MM.1S (cell line): ENCODE measurements at regions not wholly inside any gene's neighbourhood (a gene's known extent, or its start where the extent isn't known, plus 50 kb on each side); places are given as distances from the start of the nearest gene placed in this dataset.

Source experiments
- DNase-seq: peaks from one replicate; pipeline ENCODE4 v3.0.0-alpha.2; 2015
- H2AFZ ChIP-seq: fragments of 300-600 bp; sonication (generic); 2 replicates; pipeline ENCODE4 v1.6.0; 2016; ENCODE audit warnings: antibody characterized with exemption, low read length
- H3F3A ChIP-seq: fragments of 300-600 bp; sonication (generic); 2 replicates; pipeline ENCODE4 v1.6.1; 2016; ENCODE audit warnings: mild to moderate bottlenecking, antibody characterized with exemption, low read length, moderate library complexity, mixed read lengths; ENCODE audit not compliant: insufficient read depth
- H3K27ac ChIP-seq: fragments of 300-600 bp; sonication (generic); 2 replicates; pipeline ENCODE4 v1.5.1; 2016; ENCODE audit warnings: mild to moderate bottlenecking, low read length
- H3K27me3 ChIP-seq: fragments of 300-600 bp; sonication (generic); replicated peaks from 2 replicates; pipeline ENCODE4 v1.6.0; 2016; ENCODE audit warnings: low read length; ENCODE audit not compliant: insufficient read depth
- H3K36me3 ChIP-seq: fragments of 300-600 bp; sonication (generic); replicated peaks from 2 replicates; pipeline ENCODE4 v1.6.1; 2016; ENCODE audit warnings: mild to moderate bottlenecking, low read length, mixed read lengths; ENCODE audit not compliant: insufficient read depth
- H3K4me1 ChIP-seq: fragments of 300-600 bp; sonication (generic); 2 replicates; pipeline ENCODE4 v1.6.1; 2016; ENCODE audit warnings: low read length, mixed read lengths
- H3K4me2 ChIP-seq: fragments of 300-600 bp; sonication (generic); 2 replicates; pipeline ENCODE4 v1.6.0; 2016; ENCODE audit warnings: low read depth, low read length
- H3K4me3 ChIP-seq: fragments of 300-600 bp; sonication (generic); 2 replicates; pipeline ENCODE4 v1.5.1; 2016; ENCODE audit warnings: low read length, mixed read lengths
- H3K79me2 ChIP-seq: fragments of 300-600 bp; sonication (generic); 2 replicates; pipeline ENCODE4 v1.6.1; 2016; ENCODE audit warnings: mixed run types, low read length, mixed read lengths
- H3K9ac ChIP-seq: fragments of 300-600 bp; sonication (generic); 2 replicates; pipeline ENCODE4 v1.6.1; 2016; ENCODE audit warnings: low read length, mixed read lengths
- H3K9me2 ChIP-seq: fragments of 300-600 bp; sonication (generic); replicated peaks from 2 replicates; pipeline ENCODE4 v1.6.1; 2016; ENCODE audit warnings: mild to moderate bottlenecking, low read length, mixed read lengths; ENCODE audit not compliant: insufficient read depth
- H3K9me3 ChIP-seq: fragments of 300-600 bp; sonication (generic); replicated peaks from 2 replicates; pipeline ENCODE4 v1.6.1; 2016; ENCODE audit warnings: mild to moderate bottlenecking, low read length, mixed read lengths; ENCODE audit not compliant: insufficient read depth
- H4K20me1 ChIP-seq: fragments of 300-600 bp; sonication (generic); 2 replicates; pipeline ENCODE4 v1.6.1; 2016; ENCODE audit warnings: mild to moderate bottlenecking, low read length, moderate library complexity, mixed read lengths; ENCODE audit not compliant: insufficient read depth
- CTCF ChIP-seq: fragments of 300-600 bp; sonication (generic); IDR thresholded peaks from 2 replicates; pipeline ENCODE4 v1.5.1; 2016; ENCODE audit warnings: antibody characterized with exemption, low read length, mixed read lengths
- EZH2 ChIP-seq: fragments of 300-600 bp; sonication (generic); optimal IDR thresholded peaks from 2 replicates; pipeline ENCODE3; 2017; ENCODE audit warnings: low read depth, mild to moderate bottlenecking, antibody characterized with exemption, low read length, mixed read lengths
- EZH2phosphoT487 ChIP-seq: fragments of 300-600 bp; sonication (generic); IDR thresholded peaks from 2 replicates; pipeline ENCODE4 v1.6.1; 2018; ENCODE audit warnings: antibody characterized with exemption, low read length

GRCh38 chr10:42987575-42987974, 89.3 kb upstream of the RET start:
- H3K9me3 ChIP-seq = no peaks in the 10 kb centered on the region
- H4K20me1 ChIP-seq = no peaks in the 10 kb centered on the region
- H2AFZ ChIP-seq = no peak overlapping the region
- H3K27me3 ChIP-seq = no peaks in the 10 kb centered on the region
- no peak overlapping the region for H3K9ac ChIP-seq
- H3F3A ChIP-seq = no peaks in the 10 kb centered on the region
- no peak for DNase-seq
- TF ChIP-seq EZH2 (no peak), EZH2phosphoT487 (no peak), CTCF (no peak)
- no peak overlapping the region for H3K4me2 ChIP-seq
- H3K4me3 ChIP-seq = no peak overlapping the region
- H3K4me1 ChIP-seq = no peaks in the 10 kb centered on the region
- H3K27ac ChIP-seq = no peak overlapping the region
- H3K79me2 ChIP-seq = no peaks in the 10 kb centered on the region
- H3K36me3 ChIP-seq = no peaks in the 10 kb centered on the region
- H3K9me2 ChIP-seq = no peaks in the 10 kb centered on the region

- H2AFZ ChIP-seq = no peak overlapping the region
- no peak overlapping the region for H3K4me2 ChIP-seq
- H3K36me3 ChIP-seq = no peaks in the 10 kb centered on the region
- DNase-seq = no peak
- H3K79me2 ChIP-seq = no peaks in the 10 kb centered on the region
- TF ChIP-seq EZH2 (no peak), EZH2phosphoT487 (no peak), CTCF (no peak)
- no peak overlapping the region for H3K27ac ChIP-seq
- no peaks in the 10 kb centered on the region for H3K9me3 ChIP-seq
- no peaks in the 10 kb centered on the region for H3K4me1 ChIP-seq
- H3K9me2 ChIP-seq = no peaks in the 10 kb centered on the region
- H4K20me1 ChIP-seq = no peaks in the 10 kb centered on the region
- H3K4me3 ChIP-seq = no peak overlapping the region
- H3F3A ChIP-seq = no peaks in the 10 kb centered on the region
- no peaks in the 10 kb centered on the region for H3K27me3 ChIP-seq
- H3K9ac ChIP-seq = no peak overlapping the region
These were observed 88.8 kb upstream of the RET start for GRCh38 chr10:42988069-42988468.

GRCh38 chr10:42988517-42989395, 88.1 kb upstream of the RET start:
- H3F3A ChIP-seq = no peaks in the 10 kb centered on the region
- no peak overlapping the region for H3K9ac ChIP-seq
- TF ChIP-seq CTCF (no peak), EZH2 (no peak), EZH2phosphoT487 (no peak)
- no peak overlapping the region for H3K4me3 ChIP-seq
- H2AFZ ChIP-seq = no peak overlapping the region
- no peaks in the 10 kb centered on the region for H4K20me1 ChIP-seq
- no peaks in the 10 kb centered on the region for H3K4me1 ChIP-seq
- no peaks in the 10 kb centered on the region for H3K27me3 ChIP-seq
- no peaks in the 10 kb centered on the region for H3K79me2 ChIP-seq
- H3K27ac ChIP-seq = no peak overlapping the region
- H3K36me3 ChIP-seq = no peaks in the 10 kb centered on the region
- no peaks in the 10 kb centered on the region for H3K9me3 ChIP-seq
- DNase-seq = no peak
- H3K4me2 ChIP-seq = no peak overlapping the region
- H3K9me2 ChIP-seq = no peaks in the 10 kb centered on the region
